Testis (tissue), 2 donors: ENCODE measurements at regions not wholly inside any gene's neighbourhood (a gene's known extent, or its start where the extent isn't known, plus 50 kb on each side); places are given as distances from the start of the nearest gene placed in this dataset.

Experiments used
- DNase-seq: peaks from one replicate; pipeline ENCODE4 v3.0.0-alpha.2; 2019
- H3K27ac ChIP-seq, 2 donors: fragments of 200-600 bp; sonication (generic); one replicate each; pipeline ENCODE4 v1.5.1; 2019
- H3K27me3 ChIP-seq: fragments of 200-600 bp; sonication (generic); one replicate; pipeline ENCODE4 v1.5.1; 2019
- H3K36me3 ChIP-seq: fragments of 200-600 bp; sonication (generic); one replicate; pipeline ENCODE4 v1.5.1; 2017; ENCODE audit warnings: low read depth; ENCODE audit errors: missing control alignments
- H3K4me1 ChIP-seq: fragments of 200-600 bp; sonication (generic); one replicate; pipeline ENCODE4 v1.5.1; 2019
- H3K4me3 ChIP-seq, 2 donors: fragments of 200-600 bp; sonication (generic); one replicate each; pipeline ENCODE4 v1.5.1; 2017 to 2019
- H3K9me3 ChIP-seq: fragments of 200-600 bp; sonication (generic); one replicate; pipeline ENCODE4 v1.5.1; 2017
- POLR2A ChIP-seq: fragments of 450-650 bp; IDR thresholded peaks from one replicate; pipeline ENCODE4 v1.6.1; 2017; ENCODE audit warnings: antibody characterized with exemption, mild to moderate bottlenecking, moderate library complexity
- WGBS, 2 donors: methylation state at CpG; one replicate each; pipeline ENCODE4 v1.1.5; 2018; 5-methylcytosine and 5-hydroxymethylcytosine counted together
- intact Hi-C: fragments of 100-400 bp; cut with DNase I; formaldehyde crosslinking; loops from one replicate; pipeline ENCODE4 v1.15.1; 2023; ENCODE audit warnings: low total_unique reads
- TF ChIP-seq, protein P1 (sequence below), 3 experiments: fragments of 450-650 bp in 2 of 3; fragments of 200-600 bp in 1 of 3; sonication (generic) in 1 of 3; IDR thresholded peaks; one replicate each; pipeline ENCODE4 v1.5.1; 2016 to 2019; ENCODE audit warnings: antibody characterized with exemption in 3 of 3, mild to moderate bottlenecking in 2 of 3, moderate library complexity in 1 of 3

DNA sequence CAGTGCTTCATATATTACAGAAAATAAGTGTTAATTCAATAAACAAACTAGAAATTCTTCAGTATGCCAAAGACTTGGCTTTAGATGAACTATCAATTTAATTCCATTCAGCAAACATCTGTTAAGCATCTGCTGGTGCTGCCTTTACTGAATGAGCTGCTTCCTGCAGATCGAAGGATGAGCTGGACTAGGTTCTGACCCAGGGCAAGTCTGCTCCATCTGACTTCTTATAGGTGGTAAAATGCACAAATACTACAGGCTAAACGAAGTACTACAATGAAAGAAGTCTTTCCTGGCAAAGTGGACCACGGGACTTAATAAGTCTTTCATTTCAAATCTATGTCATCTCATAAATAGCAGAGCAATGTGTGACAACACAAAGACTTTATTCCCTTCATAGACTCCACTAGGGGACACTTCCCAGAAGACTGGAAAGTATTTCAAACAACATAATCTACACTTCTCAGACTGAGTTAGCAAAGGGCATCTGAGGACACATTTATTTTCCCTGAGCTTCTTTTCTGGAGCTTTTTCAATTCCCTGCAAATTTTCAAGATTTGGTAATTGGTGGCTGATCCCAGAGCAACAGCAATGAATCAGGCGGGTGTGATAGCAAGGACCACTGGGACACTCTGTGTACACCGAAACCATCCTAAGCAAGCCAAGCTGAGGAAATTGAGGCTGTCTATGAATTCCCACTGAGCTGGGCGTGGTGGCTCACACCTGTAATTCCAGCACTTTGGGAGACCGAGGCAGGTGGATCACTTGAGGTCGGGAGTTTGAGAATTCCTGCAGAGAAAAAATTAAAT is 108.9 kb upstream of the FRMD4A start:
- H3K9me3 ChIP-seq, result no peaks in the 10 kb centered on the region
- WGBS, 2 donors, result 76 to 87% methylated on average over 8 of the region's 8 CpGs
- no peaks in the 10 kb centered on the region for H3K4me1 ChIP-seq
- intact Hi-C loops, result no loop called here
- H3K4me3 ChIP-seq, result no peak overlapping the region
- DNase-seq, result no peak
- no peaks in the 10 kb centered on the region for H3K36me3 ChIP-seq
- no peak overlapping the region for H3K27ac ChIP-seq
- H3K27me3 ChIP-seq, result no peaks in the 10 kb centered on the region
- TF ChIP-seq, protein P1, sequence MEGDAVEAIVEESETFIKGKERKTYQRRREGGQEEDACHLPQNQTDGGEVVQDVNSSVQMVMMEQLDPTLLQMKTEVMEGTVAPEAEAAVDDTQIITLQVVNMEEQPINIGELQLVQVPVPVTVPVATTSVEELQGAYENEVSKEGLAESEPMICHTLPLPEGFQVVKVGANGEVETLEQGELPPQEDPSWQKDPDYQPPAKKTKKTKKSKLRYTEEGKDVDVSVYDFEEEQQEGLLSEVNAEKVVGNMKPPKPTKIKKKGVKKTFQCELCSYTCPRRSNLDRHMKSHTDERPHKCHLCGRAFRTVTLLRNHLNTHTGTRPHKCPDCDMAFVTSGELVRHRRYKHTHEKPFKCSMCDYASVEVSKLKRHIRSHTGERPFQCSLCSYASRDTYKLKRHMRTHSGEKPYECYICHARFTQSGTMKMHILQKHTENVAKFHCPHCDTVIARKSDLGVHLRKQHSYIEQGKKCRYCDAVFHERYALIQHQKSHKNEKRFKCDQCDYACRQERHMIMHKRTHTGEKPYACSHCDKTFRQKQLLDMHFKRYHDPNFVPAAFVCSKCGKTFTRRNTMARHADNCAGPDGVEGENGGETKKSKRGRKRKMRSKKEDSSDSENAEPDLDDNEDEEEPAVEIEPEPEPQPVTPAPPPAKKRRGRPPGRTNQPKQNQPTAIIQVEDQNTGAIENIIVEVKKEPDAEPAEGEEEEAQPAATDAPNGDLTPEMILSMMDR (IDR thresholded peaks at IDR 0.05), result no peak
- TF ChIP-seq POLR2A, result no peak

DNA sequence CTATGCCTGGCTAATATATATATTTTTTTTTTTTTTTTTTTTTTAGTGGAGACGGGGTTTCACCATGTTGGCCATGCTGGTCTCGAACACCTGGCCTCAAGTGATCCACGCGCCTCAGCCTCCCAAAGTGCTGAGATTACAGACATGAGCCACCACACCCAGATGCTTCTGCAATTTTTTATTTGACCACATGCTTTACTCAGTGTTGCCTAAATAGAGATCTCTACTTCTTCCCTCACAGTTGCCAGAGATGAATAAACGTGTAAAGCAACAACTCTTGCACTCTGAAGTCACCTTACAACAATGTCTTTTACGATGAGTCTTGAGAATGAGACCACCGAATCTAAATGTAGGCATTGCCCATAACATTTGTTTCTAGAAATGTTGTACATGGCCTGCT is 107.9 kb upstream of the FRMD4A start:
- no peaks in the 10 kb centered on the region for H3K4me1 ChIP-seq
- H3K4me3 ChIP-seq, result no peak overlapping the region
- no peak overlapping the region for H3K27ac ChIP-seq
- intact Hi-C loops, result no loop called here
- no peaks in the 10 kb centered on the region for H3K9me3 ChIP-seq
- TF ChIP-seq, protein P1 (IDR thresholded peaks at IDR 0.05), result no peak
- TF ChIP-seq POLR2A, result no peak
- no peaks in the 10 kb centered on the region for H3K27me3 ChIP-seq
- no peaks in the 10 kb centered on the region for H3K36me3 ChIP-seq
- no peak for DNase-seq
- WGBS, 2 donors, result 89 to 92% methylated on average over 7 of the region's 7 CpGs

DNA sequence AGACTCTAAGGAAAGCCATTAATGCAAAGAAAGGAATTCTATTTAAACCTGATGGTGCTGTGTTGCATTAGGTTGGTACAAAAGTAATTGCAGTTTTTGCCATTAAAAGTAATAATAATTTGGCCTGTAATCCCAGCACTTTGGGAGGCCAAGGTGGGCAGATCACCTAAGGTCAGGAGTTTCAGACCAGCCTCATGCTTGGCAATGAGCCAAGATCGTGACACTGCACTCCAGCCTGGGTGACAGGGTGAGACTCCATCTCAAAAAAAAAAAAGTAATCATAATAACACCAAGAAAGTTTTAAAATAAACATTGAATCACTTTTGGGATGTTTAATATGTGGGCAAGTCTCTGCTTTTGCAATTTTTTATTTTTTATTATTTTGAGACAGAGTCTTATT is 107.3 kb upstream of the FRMD4A start:
- Histone ChIP-seq H3K27me3 (no peaks in the 10 kb centered on the region), H3K4me3 (no peak overlapping the region), H3K27ac (no peak overlapping the region), H3K36me3 (no peaks in the 10 kb centered on the region), H3K4me1 (no peaks in the 10 kb centered on the region), H3K9me3 (no peaks in the 10 kb centered on the region)
- 35 to 70% methylated on average over 1 of the region's 1 CpG for WGBS, 2 donors
- no peak for DNase-seq
- intact Hi-C loops, result no loop called here
- no peak for TF ChIP-seq POLR2A
- TF ChIP-seq, protein P1 (IDR thresholded peaks at IDR 0.05), result no peak

DNA sequence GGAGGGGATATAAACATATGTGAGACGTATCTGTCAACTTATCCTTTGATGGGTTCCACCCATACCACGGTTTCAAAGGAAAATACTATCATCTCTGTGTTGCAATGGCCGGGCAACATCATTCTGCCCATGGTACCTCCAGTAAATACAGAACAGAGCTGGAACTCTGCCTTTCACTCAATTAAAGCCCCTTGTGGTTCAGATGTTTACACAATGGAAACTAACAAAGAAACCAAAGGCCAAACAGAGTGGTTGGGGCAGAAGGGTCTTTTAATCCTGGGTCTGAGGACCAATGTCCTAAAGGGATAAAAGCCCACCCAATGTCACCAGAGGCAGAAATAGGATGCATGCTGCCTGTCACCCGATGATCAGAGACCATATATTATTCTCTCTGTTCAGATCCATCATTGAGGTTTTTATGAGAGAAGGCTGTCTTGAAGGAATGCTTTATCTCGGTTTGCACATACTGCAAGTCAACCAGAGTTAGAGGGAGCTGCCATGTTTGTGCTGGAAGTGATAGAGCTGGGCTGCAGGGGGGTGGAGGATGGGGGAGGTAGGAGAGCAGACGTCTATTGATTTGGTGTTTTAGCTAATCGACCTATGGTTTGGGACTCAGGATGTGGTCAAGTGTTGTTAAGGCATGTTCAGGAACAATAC is 105.4 kb upstream of the FRMD4A start:
- TF ChIP-seq POLR2A, result no peak
- TF ChIP-seq, protein P1 (IDR thresholded peaks at IDR 0.05), result no peak
- no peaks in the 10 kb centered on the region for H3K4me1 ChIP-seq
- no peaks in the 10 kb centered on the region for H3K36me3 ChIP-seq
- H3K4me3 ChIP-seq, result no peak overlapping the region
- no peak overlapping the region for H3K27ac ChIP-seq
- WGBS, 2 donors, result 86 to 90% methylated on average over 7 of the region's 7 CpGs
- no peak for DNase-seq
- H3K9me3 ChIP-seq, result no peaks in the 10 kb centered on the region
- intact Hi-C loops, result no loop called here
- no peaks in the 10 kb centered on the region for H3K27me3 ChIP-seq
